AG04450 (cell line): ENCODE measurements at regions not wholly inside any gene's neighbourhood (a gene's known extent, or its start where the extent isn't known, plus 50 kb on each side); places are given as distances from the start of the nearest gene placed in this dataset.

Source experiments
- CTCF ChIA-PET: fragments of 300-600, 350-600 bp; formaldehyde crosslinking; extraction: SDS; loops from one replicate; lab custom pipeline; 2022; ENCODE audit warnings: antibody characterized with exemption, inconsistent platforms; lab: Charles Lee
- POLR2A ChIA-PET: fragments of 350-600 bp; formaldehyde crosslinking; extraction: SDS; loops from one replicate; lab custom pipeline; 2021; ENCODE audit warnings: antibody characterized with exemption, inconsistent platforms; lab: Yijun Ruan, JAX
- DNase-seq: peaks from one replicate; pipeline ENCODE4 v3.0.0-alpha.2; 2011; ENCODE audit warnings: low read depth, low spot score
- H3K27ac ChIP-seq: one replicate; pipeline ENCODE4 v1.5.1; 2012; ENCODE audit warnings: low read depth, low read length, control low read depth
- H3K27me3 ChIP-seq: one replicate; pipeline ENCODE4 v1.6.0; 2012; ENCODE audit warnings: low read length; ENCODE audit not compliant: control insufficient read depth, insufficient read depth
- H3K4me3 ChIP-seq: 2 replicates; pipeline ENCODE4 v1.5.1; 2011; ENCODE audit warnings: mild to moderate bottlenecking, low read depth, low read length, control low read depth
- H3K9me3 ChIP-seq: 2 replicates; pipeline ENCODE4 v1.5.1; 2012; ENCODE audit warnings: low read length; ENCODE audit not compliant: control insufficient read depth, insufficient read depth
- CTCF ChIP-seq: IDR thresholded peaks from 2 replicates; pipeline ENCODE4 v1.5.1; 2011; ENCODE audit warnings: low read depth, low read length, control low read depth, inconsistent platforms

GRCh38 chr13:58018020-58018419 is 386.5 kb downstream of the PCDH17 start:
- Histone ChIP-seq H3K4me3 (no peak overlapping the region), H3K9me3 (peaks cover 3% of the 10 kb centered on the region; the same call in 1 of the 2 replicates), H3K27me3 (no peaks in the 10 kb centered on the region), H3K27ac (no peak overlapping the region)
- DNase-seq: no peak
- POLR2A ChIA-PET: no interaction called here
- TF ChIP-seq CTCF: no peak
- CTCF ChIA-PET: no interaction called here

GRCh38 chr13:58018865-58019264 is 387.3 kb downstream of the PCDH17 start:
- no peak overlapping the region for H3K4me3 ChIP-seq
- TF ChIP-seq CTCF: no peak
- no peaks in the 10 kb centered on the region for H3K27me3 ChIP-seq
- peaks cover 3% of the 10 kb centered on the region; the same call in 1 of the 2 replicates for H3K9me3 ChIP-seq
- H3K27ac ChIP-seq: no peak overlapping the region
- ChIA-PET POLR2A (no interaction called here), CTCF (no interaction called here)
- no peak for DNase-seq

- TF ChIP-seq CTCF: no peak
- CTCF ChIA-PET: interaction anchor here (0.6 kb wide), 1 partner anchor 16 kb away, joined by 3 read pairs; no protein-coding TSS in a partner anchor
Observed at GRCh38 chr13:58024103-58024502, 392.6 kb downstream of the PCDH17 start.

GRCh38 chr13:58025821-58026220 is 394.3 kb downstream of the PCDH17 start:
- Histone ChIP-seq H3K4me3 (no peak overlapping the region), H3K9me3 (no peaks in the 10 kb centered on the region), H3K27me3 (no peaks in the 10 kb centered on the region), H3K27ac (no peak overlapping the region)
- CTCF ChIA-PET: no interaction called here
- no peak for DNase-seq
- no peak for TF ChIP-seq CTCF
- POLR2A ChIA-PET: no interaction called here

More at GRCh38 chr13:58024103-58024502, 392.6 kb downstream of the PCDH17 start:
- H3K9me3 ChIP-seq: no peaks in the 10 kb centered on the region
- no peak for DNase-seq
- POLR2A ChIA-PET: interaction anchor here (0.6 kb wide), 1 partner anchor 1485 kb away, joined by 6 read pairs; no protein-coding TSS in a partner anchor
- no peak overlapping the region for H3K4me3 ChIP-seq
- no peaks in the 10 kb centered on the region for H3K27me3 ChIP-seq
- no peak overlapping the region for H3K27ac ChIP-seq

- ChIA-PET POLR2A (no interaction called here), CTCF (no interaction called here)
- no peak for TF ChIP-seq CTCF
- no peaks in the 10 kb centered on the region; the same call in 1 of the 2 replicates for H3K9me3 ChIP-seq
- DNase-seq: no peak
- no peaks in the 10 kb centered on the region for H3K27me3 ChIP-seq
- no peak overlapping the region for H3K4me3 ChIP-seq
- H3K27ac ChIP-seq: no peak overlapping the region
Observed at GRCh38 chr13:58032676-58033460, 401.3 kb downstream of the PCDH17 start.
